Hepatocyte (in vitro differentiated cells): ENCODE measurements at regions not wholly inside any gene's neighbourhood (a gene's known extent, or its start where the extent isn't known, plus 50 kb on each side); places are given as distances from the start of the nearest gene placed in this dataset.

Experiments
- EZH2phosphoT487 ChIP-seq: fragments of 200-600 bp; sonication (generic); IDR thresholded peaks from one replicate; pipeline ENCODE4 v1.6.1; 2018; ENCODE audit warnings: antibody characterized with exemption, mild to moderate bottlenecking, low read depth, moderate library complexity; ENCODE audit not compliant: unreplicated experiment, severe bottlenecking
- TF ChIP-seq, protein P1 (sequence below): fragments of 200-600 bp; sonication (generic); IDR thresholded peaks from 2 replicates; pipeline ENCODE4 v1.5.1; 2016; ENCODE audit warnings: antibody characterized with exemption, mild to moderate bottlenecking; ENCODE audit not compliant: poor library complexity

DNA sequence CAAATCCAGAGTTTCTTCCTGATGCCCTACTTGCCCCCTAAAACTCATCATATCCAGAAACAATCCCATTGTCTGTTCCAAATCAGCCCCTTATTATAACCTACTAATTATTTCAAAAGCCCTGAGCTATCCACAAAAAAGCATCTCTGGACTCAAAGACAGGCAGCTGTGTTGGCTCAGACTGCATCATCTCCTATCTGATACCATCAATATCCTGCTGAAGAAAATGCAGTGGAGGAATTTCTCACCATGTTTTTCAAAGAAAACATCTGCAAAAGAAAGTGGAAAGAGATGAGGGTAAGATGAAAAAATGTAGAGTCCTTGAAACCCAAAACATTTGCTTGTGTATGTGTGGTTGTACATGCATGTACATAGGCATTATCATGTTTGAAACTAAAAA is 153.0 kb upstream of the DEFB112 start:
- TF ChIP-seq, protein P1, sequence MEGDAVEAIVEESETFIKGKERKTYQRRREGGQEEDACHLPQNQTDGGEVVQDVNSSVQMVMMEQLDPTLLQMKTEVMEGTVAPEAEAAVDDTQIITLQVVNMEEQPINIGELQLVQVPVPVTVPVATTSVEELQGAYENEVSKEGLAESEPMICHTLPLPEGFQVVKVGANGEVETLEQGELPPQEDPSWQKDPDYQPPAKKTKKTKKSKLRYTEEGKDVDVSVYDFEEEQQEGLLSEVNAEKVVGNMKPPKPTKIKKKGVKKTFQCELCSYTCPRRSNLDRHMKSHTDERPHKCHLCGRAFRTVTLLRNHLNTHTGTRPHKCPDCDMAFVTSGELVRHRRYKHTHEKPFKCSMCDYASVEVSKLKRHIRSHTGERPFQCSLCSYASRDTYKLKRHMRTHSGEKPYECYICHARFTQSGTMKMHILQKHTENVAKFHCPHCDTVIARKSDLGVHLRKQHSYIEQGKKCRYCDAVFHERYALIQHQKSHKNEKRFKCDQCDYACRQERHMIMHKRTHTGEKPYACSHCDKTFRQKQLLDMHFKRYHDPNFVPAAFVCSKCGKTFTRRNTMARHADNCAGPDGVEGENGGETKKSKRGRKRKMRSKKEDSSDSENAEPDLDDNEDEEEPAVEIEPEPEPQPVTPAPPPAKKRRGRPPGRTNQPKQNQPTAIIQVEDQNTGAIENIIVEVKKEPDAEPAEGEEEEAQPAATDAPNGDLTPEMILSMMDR: no peak
- TF ChIP-seq EZH2phosphoT487: no peak
